HEK293 (cell line): ENCODE measurements at regions not wholly inside any gene's neighbourhood (a gene's known extent, or its start where the extent isn't known, plus 50 kb on each side); places are given as distances from the start of the nearest gene placed in this dataset.

Source experiments
- CTCF ChIA-PET: fragments of 350-600 bp; formaldehyde crosslinking; extraction: SDS; loops from one replicate; lab custom pipeline; 2021; ENCODE audit warnings: antibody characterized with exemption; lab: Yijun Ruan, JAX
- POLR2A ChIA-PET: fragments of 300-600 bp; formaldehyde crosslinking; extraction: SDS; loops from one replicate; lab custom pipeline; 2020; ENCODE audit warnings: antibody characterized with exemption, inconsistent platforms; lab: Yijun Ruan, JAX
- H3K27ac ChIP-seq: fragments of 200-500 bp; sonication (Bioruptor generic); 2 replicates; pipeline ENCODE4 v1.5.1; 2014; ENCODE audit warnings: low read depth, low read length, control low read depth, inconsistent platforms; ENCODE audit errors: extremely low read depth
- H3K36me3 ChIP-seq, 2 experiments: fragments of 200-500 bp in 1 of 2; sonication (Bioruptor generic) in 1 of 2; 1 replicate in 1 of 2; 2 replicates in 1 of 2; pipeline ENCODE4 v1.5.1; 2014 to 2017; ENCODE audit warnings: inconsistent platforms in 2 of 2, low read length in 2 of 2; ENCODE audit not compliant: control insufficient read depth in 2 of 2, insufficient read depth in 1 of 2
- H3K4me1 ChIP-seq: fragments of 200-500 bp; sonication (Bioruptor generic); 2 replicates; pipeline ENCODE4 v1.5.1; 2014; ENCODE audit warnings: mild to moderate bottlenecking, low read length, inconsistent platforms; ENCODE audit not compliant: control insufficient read depth, insufficient read depth
- H3K4me3 ChIP-seq: 2 replicates; pipeline ENCODE4 v1.5.1; 2011; ENCODE audit warnings: low read depth, mild to moderate bottlenecking, control low read depth, low read length, moderate library complexity
- H3K9me3 ChIP-seq: fragments of 200-500 bp; sonication (Bioruptor generic); 2 replicates; pipeline ENCODE4 v1.5.1; 2014; ENCODE audit warnings: low read depth, low read length, inconsistent platforms; ENCODE audit not compliant: control insufficient read depth, insufficient read depth
- KLF1 ChIP-seq: fragments of 450-650 bp; formaldehyde crosslinking; IDR thresholded peaks from 2 replicates; pipeline ENCODE4 v1.5.1; 2016; ENCODE audit warnings: missing biosample characterization, missing genetic modification characterization
- MZF1 ChIP-seq: fragments of 450-650 bp; formaldehyde crosslinking; IDR thresholded peaks from 2 replicates; pipeline ENCODE4 v1.5.1; 2017; ENCODE audit warnings: missing biosample characterization, missing genetic modification characterization, borderline replicate concordance
- PRDM10 ChIP-seq: fragments of 450-650 bp; formaldehyde crosslinking; IDR thresholded peaks from 2 replicates; pipeline ENCODE4 v1.5.1; 2016; ENCODE audit warnings: missing biosample characterization, missing genetic modification characterization
- SETDB1 ChIP-seq: IDR thresholded peaks from one replicate; pipeline ENCODE4 v1.6.1; 2017; ENCODE audit warnings: mild to moderate bottlenecking, low read length, moderate library complexity, mixed read lengths; ENCODE audit not compliant: insufficient read length
- YY2 ChIP-seq: fragments of 450-650 bp; formaldehyde crosslinking; IDR thresholded peaks from 2 replicates; pipeline ENCODE4 v1.5.1; 2016; ENCODE audit warnings: missing biosample characterization, missing genetic modification characterization
- ZBTB1 ChIP-seq: fragments of 450-650 bp; formaldehyde crosslinking; IDR thresholded peaks from 2 replicates; pipeline ENCODE4 v1.5.1; 2016; ENCODE audit warnings: missing biosample characterization, missing genetic modification characterization
- ZBTB10 ChIP-seq: fragments of 450-650 bp; formaldehyde crosslinking; IDR thresholded peaks from 2 replicates; pipeline ENCODE4 v1.5.1; 2016; ENCODE audit warnings: missing biosample characterization, missing genetic modification characterization
- ZBTB21 ChIP-seq: fragments of 450-650 bp; formaldehyde crosslinking; IDR thresholded peaks from 2 replicates; pipeline ENCODE4 v1.5.1; 2017; ENCODE audit warnings: missing biosample characterization, missing genetic modification characterization
- ZBTB6 ChIP-seq: fragments of 450-650 bp; formaldehyde crosslinking; IDR thresholded peaks from 2 replicates; pipeline ENCODE4 v1.5.1; 2017; ENCODE audit warnings: missing biosample characterization, missing genetic modification characterization
- ZNF2 ChIP-seq: fragments of 450-650 bp; formaldehyde crosslinking; IDR thresholded peaks from 2 replicates; pipeline ENCODE4 v1.5.1; 2016; ENCODE audit warnings: missing biosample characterization, missing genetic modification characterization
- ZNF202 ChIP-seq: fragments of 450-650 bp; formaldehyde crosslinking; IDR thresholded peaks from 2 replicates; pipeline ENCODE4 v1.5.1; 2016; ENCODE audit warnings: missing biosample characterization, missing genetic modification characterization, borderline replicate concordance
- ZNF292 ChIP-seq: fragments of 450-650 bp; formaldehyde crosslinking; IDR thresholded peaks from 2 replicates; pipeline ENCODE4 v1.5.1; 2016; ENCODE audit warnings: low read depth, missing biosample characterization, missing genetic modification characterization, borderline replicate concordance
- ZNF48 ChIP-seq: fragments of 450-650 bp; formaldehyde crosslinking; IDR thresholded peaks from 2 replicates; pipeline ENCODE4 v1.5.1; 2016; ENCODE audit warnings: missing biosample characterization, missing genetic modification characterization
- ZNF610 ChIP-seq: fragments of 450-650 bp; formaldehyde crosslinking; IDR thresholded peaks from 2 replicates; pipeline ENCODE4 v1.5.1; 2016; ENCODE audit warnings: missing biosample characterization, missing genetic modification characterization, borderline replicate concordance
- ZNF660 ChIP-seq: fragments of 450-650 bp; IDR thresholded peaks from 2 replicates; pipeline ENCODE4 v1.5.1; 2018; ENCODE audit warnings: missing biosample characterization, mild to moderate bottlenecking, missing genetic modification characterization
- ZNF692 ChIP-seq: fragments of 450-650 bp; formaldehyde crosslinking; IDR thresholded peaks from 2 replicates; pipeline ENCODE4 v1.5.1; 2016; ENCODE audit warnings: missing biosample characterization, missing genetic modification characterization
- ZNF704 ChIP-seq: fragments of 450-650 bp; formaldehyde crosslinking; IDR thresholded peaks from 2 replicates; pipeline ENCODE4 v1.5.1; 2016; ENCODE audit warnings: missing biosample characterization, missing genetic modification characterization
- ZNF707 ChIP-seq: fragments of 450-650 bp; formaldehyde crosslinking; IDR thresholded peaks from 2 replicates; pipeline ENCODE4 v1.5.1; 2016; ENCODE audit warnings: missing biosample characterization, missing genetic modification characterization
- ZNF791 ChIP-seq: fragments of 450-650 bp; formaldehyde crosslinking; IDR thresholded peaks from 2 replicates; pipeline ENCODE4 v1.5.1; 2016; ENCODE audit warnings: missing biosample characterization, missing genetic modification characterization

- POLR2A ChIA-PET = no interaction called here
- H3K4me1 ChIP-seq = no peaks in the 10 kb centered on the region
- no peak overlapping the region for H3K4me3 ChIP-seq
- H3K36me3 ChIP-seq = no peaks in the 10 kb centered on the region
- TF ChIP-seq SETDB1 = no peak
- no peak for TF ChIP-seq PRDM10
- TF ChIP-seq ZBTB6 = no peak
- no peak for TF ChIP-seq ZNF692 (tag by site-specific recombination)
- TF ChIP-seq KLF1 = no peak
- TF ChIP-seq ZNF707 = no peak
- no peak for TF ChIP-seq ZBTB1
- TF ChIP-seq ZNF610 = no peak
- no peak for TF ChIP-seq ZBTB21 (tag by site-specific recombination)
- no peak for TF ChIP-seq ZNF660
- no peak for TF ChIP-seq ZNF48 (tag by site-specific recombination)
- no peak for TF ChIP-seq ZNF704
- no peak for TF ChIP-seq ZNF292 (tag by site-specific recombination)
- TF ChIP-seq ZBTB10 (tag by site-specific recombination) = no peak
- TF ChIP-seq YY2 (tag by site-specific recombination) = no peak
- TF ChIP-seq ZNF791 (tag by site-specific recombination) = no peak
- TF ChIP-seq ZNF2 (tag by site-specific recombination) = no peak
- TF ChIP-seq ZNF202 (tag by site-specific recombination) = no peak
- TF ChIP-seq MZF1 (tag by site-specific recombination) = no peak
- CTCF ChIA-PET = no interaction called here
- no peak overlapping the region for H3K27ac ChIP-seq
- H3K9me3 ChIP-seq = no peaks in the 10 kb centered on the region
Observed at GRCh38 chr2:64207573-64207972, 63.4 kb upstream of the PELI1 start.
